ENCODE measurements at regions not wholly inside any gene's neighbourhood (a gene's known extent, or its start where the extent isn't known, plus 50 kb on each side); places are given as distances from the start of the nearest gene placed in this dataset.
"Not testable (repeated sequence)": the region's sequence is repeated elsewhere in the genome, so short reads cannot be mapped to it uniquely, and the experiment has no call there.

GRCh38 chr10:9545073-9545472 lies 1472.6 kb upstream of the CELF2 start:
- DNase-seq (ENCODE audit: missing footprints) (no peak), ATAC-seq (no peak)
- intact Hi-C loops (cut with DNase I), result no loop called here

- intact Hi-C loops (cut with DNase I), result no loop called here
- peak; percentile 77 for ATAC-seq
Observed at GRCh38 chr10:9547936-9548904, 1469.5 kb upstream of the CELF2 start.

DNA sequence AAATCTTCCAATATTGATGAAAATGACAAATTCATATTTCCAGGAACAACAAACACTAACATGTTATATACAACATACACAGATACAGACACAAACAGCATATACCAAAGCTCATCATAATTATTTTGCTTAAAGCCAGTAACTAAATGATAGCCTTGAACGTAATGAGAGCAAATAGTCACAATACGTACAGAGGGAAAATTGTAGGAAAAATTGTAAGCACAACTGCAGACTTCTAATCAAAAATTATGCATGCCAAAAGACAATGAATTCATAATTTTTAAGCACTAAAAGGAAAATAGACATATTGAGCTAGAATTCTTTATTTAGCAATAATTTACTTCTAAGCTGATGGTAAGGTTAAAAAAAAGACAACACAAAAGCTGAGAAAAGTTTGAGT lies 1466.9 kb upstream of the CELF2 start:
- ATAC-seq (no peak), DNase-seq (ENCODE audit: missing footprints) (no peak)
- intact Hi-C loops (cut with DNase I), result no loop called here

More at GRCh38 chr10:9547936-9548904, 1469.5 kb upstream of the CELF2 start:
- DNase-seq (ENCODE audit: missing footprints), result no peak

- intact Hi-C loops (cut with DNase I), result no loop called here
- ATAC-seq (no peak), DNase-seq (ENCODE audit: missing footprints) (no peak)
Observed at GRCh38 chr10:9554321-9554720, 1463.4 kb upstream of the CELF2 start.

DNA sequence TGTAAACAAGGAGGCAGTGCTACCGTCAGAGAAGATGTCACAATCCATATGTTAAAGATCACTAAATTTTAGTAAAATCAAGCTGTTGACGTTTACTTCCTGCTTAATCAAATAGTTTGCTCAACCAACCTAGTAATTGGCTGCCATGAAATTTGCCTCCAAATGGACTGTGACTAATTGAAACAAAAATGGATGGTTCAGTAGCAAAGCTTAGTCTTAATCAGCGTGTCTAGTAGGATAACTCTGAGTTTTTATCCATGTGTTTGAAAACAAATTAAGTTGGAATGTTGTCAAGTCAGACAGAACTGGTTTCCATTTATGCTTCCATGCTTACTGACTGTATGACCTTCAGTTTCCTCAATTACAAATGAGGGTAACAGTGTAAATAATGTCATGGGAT lies 1456.7 kb upstream of the CELF2 start:
- intact Hi-C loops (cut with DNase I), result no loop called here
- no peak for DNase-seq (ENCODE audit: missing footprints)
- no peak for ATAC-seq

GRCh38 chr10:9561821-9562505 lies 1455.7 kb upstream of the CELF2 start:
- ATAC-seq (no peak), DNase-seq (ENCODE audit: missing footprints) (no peak)
- intact Hi-C loops (cut with DNase I), result no loop called here

DNA sequence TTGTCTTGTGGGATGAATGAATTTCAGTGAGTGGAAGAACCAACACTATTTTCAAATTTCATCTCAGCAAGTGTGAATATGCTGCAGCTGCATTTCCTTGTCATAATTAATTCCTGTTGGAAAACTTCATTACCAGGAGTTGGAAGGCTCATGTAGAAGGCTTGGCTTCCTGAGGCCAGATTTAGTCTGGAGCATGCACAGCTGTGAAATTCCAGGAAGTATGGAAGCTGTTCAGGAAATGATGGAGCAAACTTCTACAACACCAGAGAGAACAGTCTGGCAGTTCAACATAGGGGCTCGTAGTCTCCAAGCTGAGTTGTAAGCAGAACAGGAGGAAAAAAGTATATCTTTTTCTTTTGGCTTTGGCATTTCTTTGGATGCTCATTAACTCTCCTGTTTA lies 1439.9 kb upstream of the CELF2 start:
- ATAC-seq (no peak), DNase-seq (ENCODE audit: missing footprints) (no peak)
- intact Hi-C loops (cut with DNase I), result no loop called here

DNA sequence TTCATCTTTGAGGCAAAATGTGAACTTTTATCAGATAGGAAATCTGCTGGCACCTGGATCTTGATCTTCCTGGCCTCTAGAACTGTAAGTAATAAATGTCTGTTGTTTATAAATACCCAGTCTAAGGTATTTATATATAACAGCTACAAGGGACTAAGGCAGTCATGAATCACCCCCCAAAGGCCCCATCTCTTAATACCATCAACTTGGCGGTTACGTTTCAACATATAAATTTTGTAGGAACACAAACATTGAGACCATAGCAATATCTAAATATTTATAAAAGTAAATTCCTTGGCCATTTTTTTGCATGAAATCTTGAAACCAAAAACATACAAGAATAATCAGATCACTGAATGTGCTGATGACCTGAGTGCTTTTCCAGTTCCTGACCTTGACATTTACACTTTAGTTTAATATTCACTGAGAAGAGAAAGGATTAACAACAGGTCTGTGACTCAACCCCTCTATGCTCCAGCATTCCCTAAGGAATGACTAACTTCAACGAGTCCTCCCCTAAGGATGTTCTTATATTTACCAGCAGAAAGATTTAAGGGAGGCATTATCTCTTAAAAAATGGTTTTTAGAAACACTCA lies 1438.5 kb upstream of the CELF2 start:
- DNase-seq (ENCODE audit: missing footprints), result no peak
- no peak for ATAC-seq
- intact Hi-C loops (cut with DNase I), result no loop called here

- ATAC-seq; intact Hi-C loops (cut with DNase I); DNase-seq (ENCODE audit: missing footprints): not testable (repeated sequence)
Observed at GRCh38 chr10:9582803-9583202, 1434.9 kb upstream of the CELF2 start.

DNA sequence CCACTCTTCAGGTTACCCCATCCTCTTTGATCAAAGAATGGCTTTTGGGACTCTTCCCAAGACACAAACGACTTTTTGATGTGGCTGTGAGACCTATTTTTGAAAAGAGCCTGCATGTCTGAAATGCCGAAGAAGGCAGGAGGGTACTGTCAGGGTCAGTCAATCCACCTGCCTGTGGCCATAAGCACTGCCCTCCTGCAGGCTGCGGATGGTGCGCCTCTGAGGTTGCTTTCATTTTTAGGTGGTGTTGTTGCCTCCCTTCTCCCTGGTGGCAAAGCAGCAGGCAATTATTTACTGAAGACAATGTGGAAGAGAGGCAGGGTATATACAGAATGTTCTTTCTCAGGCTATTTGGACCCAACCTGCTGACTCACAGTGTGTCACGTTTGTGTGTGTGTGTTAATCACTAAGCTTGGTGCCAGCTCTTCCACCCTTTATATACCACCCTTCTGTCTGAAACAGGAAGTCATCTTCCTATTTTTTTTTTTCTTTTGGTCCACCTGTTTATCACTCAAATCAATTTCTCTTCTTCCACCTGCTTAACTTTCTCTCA lies 1421.2 kb upstream of the CELF2 start:
- intact Hi-C loops (cut with DNase I), result no loop called here
- ATAC-seq, result no peak
- no peak for DNase-seq (ENCODE audit: missing footprints)

DNA sequence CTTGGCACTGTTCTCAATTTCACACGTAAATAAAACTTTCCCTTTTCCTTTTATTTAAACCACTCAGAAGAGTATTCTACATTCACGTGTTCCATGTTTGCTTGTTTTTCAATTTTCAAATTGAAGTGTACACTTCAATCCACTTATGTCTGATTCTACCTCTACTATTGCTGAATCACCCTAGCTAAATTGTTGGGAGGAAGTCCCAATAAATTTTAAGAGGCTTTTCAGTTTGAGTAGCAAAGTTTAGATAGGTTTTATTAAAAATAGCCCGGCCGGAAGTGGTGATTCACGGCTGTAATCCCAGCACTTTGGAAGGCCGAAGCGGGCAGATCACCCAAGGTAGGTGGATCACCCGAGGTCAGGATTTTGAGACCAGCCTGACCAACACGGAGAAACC lies 1414.7 kb upstream of the CELF2 start:
- intact Hi-C loops (cut with DNase I), result no loop called here
- ATAC-seq (no peak), DNase-seq (ENCODE audit: missing footprints) (no peak)

GRCh38 chr10:9603972-9604371 lies 1413.7 kb upstream of the CELF2 start:
- no peak for DNase-seq (ENCODE audit: missing footprints)
- no peak for ATAC-seq
- intact Hi-C loops (cut with DNase I), result no loop called here

- intact Hi-C loops (cut with DNase I), result no loop called here
Observed at GRCh38 chr10:9605231-9605630, 1412.4 kb upstream of the CELF2 start.

GRCh38 chr10:9608602-9609001 lies 1409.1 kb upstream of the CELF2 start:
- intact Hi-C loops (cut with DNase I), result no loop called here
- no peak for ATAC-seq

More at GRCh38 chr10:9605231-9605630, 1412.4 kb upstream of the CELF2 start:
- no peak for ATAC-seq
- DNase-seq (ENCODE audit: missing footprints), result no peak

DNA sequence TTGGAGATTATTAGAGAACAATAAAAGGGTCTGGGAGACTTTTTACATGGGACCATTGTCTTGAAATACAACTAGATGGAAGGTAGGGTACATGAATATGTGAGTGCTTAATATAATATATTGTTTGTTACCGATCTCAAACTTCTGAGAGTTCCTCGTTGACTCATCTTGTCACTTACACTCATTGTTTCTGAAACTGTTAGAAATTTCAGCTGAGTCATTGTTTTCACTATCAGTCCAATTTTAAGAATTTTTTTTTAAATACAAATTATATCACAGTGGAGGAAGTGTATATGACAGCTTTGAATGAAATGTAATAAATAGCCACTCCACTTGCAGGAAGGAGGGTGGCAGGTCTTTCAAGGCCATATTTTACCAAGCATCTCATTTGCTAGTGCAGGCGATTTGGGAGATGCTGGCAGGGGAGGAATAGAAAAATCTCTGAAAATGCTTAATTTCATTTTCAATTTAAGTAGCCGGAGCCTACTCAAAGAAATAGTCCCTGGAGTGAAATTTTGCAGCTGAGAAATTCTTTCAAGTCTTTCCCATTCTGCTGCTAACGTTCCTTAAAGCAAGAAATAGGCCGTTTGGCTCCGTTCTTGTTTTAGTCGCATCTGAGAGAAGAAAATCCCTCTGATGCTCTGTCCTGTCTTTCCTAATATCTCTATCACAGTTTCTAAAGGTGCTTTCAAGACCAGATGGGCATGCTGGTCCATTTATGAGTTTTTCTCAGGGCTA lies 1404.2 kb upstream of the CELF2 start:
- intact Hi-C loops (cut with DNase I), result no loop called here
- no peak for DNase-seq (ENCODE audit: missing footprints)
- ATAC-seq, result no peak

More at GRCh38 chr10:9608602-9609001, 1409.1 kb upstream of the CELF2 start:
- DNase-seq (ENCODE audit: missing footprints), result no peak

DNA sequence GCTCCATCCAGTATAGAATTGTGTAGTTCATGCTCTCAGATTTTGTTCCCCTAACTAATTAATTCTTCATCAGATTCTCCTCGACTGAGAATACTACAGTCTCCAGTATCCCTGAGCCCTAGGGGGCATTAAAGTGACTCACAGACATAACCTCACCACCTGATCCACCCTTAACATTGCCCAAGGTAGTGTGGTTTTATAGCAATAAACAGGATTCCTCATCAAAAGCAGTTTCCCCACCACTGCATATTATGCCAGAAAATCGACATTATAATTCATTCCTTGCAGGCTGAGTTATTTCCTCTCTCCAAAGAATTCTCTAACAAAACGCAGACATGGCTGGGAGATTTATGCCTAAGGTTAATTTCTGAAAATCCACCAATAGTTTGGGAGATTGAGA lies 1402.5 kb upstream of the CELF2 start:
- DNase-seq (ENCODE audit: missing footprints) (no peak), ATAC-seq (no peak)
- intact Hi-C loops (cut with DNase I), result no loop called here

DNA sequence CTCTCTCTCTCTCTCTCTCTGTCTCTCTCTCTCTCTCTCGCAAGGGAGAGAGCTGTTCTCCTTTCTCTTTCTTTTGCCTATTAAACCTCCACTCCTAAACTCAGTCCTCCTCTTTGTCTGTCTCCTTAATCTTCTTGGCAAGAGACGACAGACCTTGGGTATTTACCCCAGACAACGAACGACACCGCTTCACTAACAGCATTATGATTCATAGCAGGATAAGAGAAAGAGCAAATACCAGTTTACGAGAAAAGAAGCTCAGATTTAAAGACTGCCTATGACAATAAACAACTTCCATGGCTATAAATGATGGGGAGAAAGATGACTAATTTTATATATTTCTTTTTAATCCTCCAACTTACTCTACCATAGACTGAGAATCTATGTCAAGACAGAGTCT lies 1396.5 kb upstream of the CELF2 start:
- DNase-seq (ENCODE audit: missing footprints) (no peak), ATAC-seq (no peak)
- intact Hi-C loops (cut with DNase I), result no loop called here

DNA sequence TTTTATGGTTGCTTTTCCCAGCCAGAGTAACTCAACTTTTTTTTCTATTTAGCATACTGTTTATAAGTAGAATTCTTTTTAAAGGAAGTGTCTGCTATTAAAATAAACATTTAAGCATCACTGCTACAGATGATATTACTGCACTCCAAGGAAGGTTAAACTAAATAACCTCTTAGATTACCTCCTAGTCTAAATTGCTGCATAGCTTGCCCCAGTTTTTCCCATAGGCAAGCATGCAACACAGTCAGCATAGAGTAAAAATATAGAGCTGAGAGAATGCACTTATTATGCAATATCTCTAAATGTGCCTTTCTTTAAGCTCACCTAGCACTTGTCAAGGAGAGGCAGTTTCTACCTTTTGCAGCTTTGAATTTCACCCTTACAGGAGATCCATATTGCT lies 1392.4 kb upstream of the CELF2 start:
- DNase-seq (ENCODE audit: missing footprints) (no peak), ATAC-seq (no peak)
- intact Hi-C loops (cut with DNase I), result no loop called here

DNA sequence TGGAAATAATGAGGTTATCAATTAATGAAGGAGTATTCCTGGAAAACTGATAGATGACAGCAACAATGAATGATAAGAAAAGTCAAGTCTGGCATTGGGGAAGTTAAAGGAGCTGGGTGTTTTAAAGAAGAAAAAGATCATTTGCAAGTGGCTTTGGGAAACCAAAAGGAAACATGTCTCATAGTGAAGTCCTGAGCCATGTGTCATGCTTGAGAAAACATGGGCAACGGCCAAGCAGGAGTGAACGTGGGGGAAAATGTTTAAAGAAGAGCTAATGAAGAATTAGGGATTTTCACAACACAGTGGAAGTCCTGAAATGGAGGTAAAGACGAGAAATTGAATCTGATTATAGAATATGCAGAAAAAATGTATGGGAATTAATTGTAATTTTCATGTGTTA lies 1383.2 kb upstream of the CELF2 start:
- no peak for ATAC-seq
- DNase-seq (ENCODE audit: missing footprints), result no peak

More for the DNA sequence above, 1383.2 kb upstream of the CELF2 start:
- intact Hi-C loops (cut with DNase I), result no loop called here

Measured in Right ventricle myocardium inferior (tissue), 1 donor.